ENCODE measurements at regions not wholly inside any gene's neighbourhood (a gene's known extent, or its start where the extent isn't known, plus 50 kb on each side); places are given as distances from the start of the nearest gene placed in this dataset.

GRCh38 chr9:108351571-108351970, 504.2 kb downstream of the ACTL7B start:
- TF ChIP-seq CTCF (IDR thresholded peaks at IDR 0.05; ENCODE audit: insufficient read depth, low read depth, low read length), result no peak
- TF ChIP-seq EZH2 (IDR thresholded peaks at IDR 0.05; ENCODE audit: insufficient read depth, low read length), result no peak

All from astrocyte (in vitro differentiated cells and primary cell).